ENCODE measurements at regions not wholly inside any gene's neighbourhood (a gene's known extent, or its start where the extent isn't known, plus 50 kb on each side); places are given as distances from the start of the nearest gene placed in this dataset.

- no peak for TF ChIP-seq CTCF (IDR thresholded peaks at IDR 0.05)
- TF ChIP-seq POLR2A (IDR thresholded peaks at IDR 0.05): no peak
These were observed 245.4 kb downstream of the HNRNPD start for GRCh38 chr4:82128355-82128754.

Data from esophagus squamous epithelium (tissue), 4 donors.